HEK293T (cell line): ENCODE measurements at regions not wholly inside any gene's neighbourhood (a gene's known extent, or its start where the extent isn't known, plus 50 kb on each side); places are given as distances from the start of the nearest gene placed in this dataset.

Experiments
- CTCF ChIA-PET: fragments of 350-600 bp; formaldehyde crosslinking; extraction: SDS; loops from one replicate; lab custom pipeline; 2021; ENCODE audit warnings: antibody characterized with exemption, inconsistent platforms; lab: Yijun Ruan, JAX
- POLR2A ChIA-PET: fragments of 350-600 bp; formaldehyde crosslinking; extraction: SDS; loops from one replicate; lab custom pipeline; 2020; ENCODE audit warnings: antibody characterized with exemption, inconsistent platforms; lab: Yijun Ruan, JAX
- DNase-seq: peaks from one replicate; pipeline ENCODE4 v3.0.0; 2012; ENCODE audit warnings: mixed read lengths; ENCODE audit errors: extremely low spot score
- ARNT ChIP-seq: fragments of 450-650 bp; IDR thresholded peaks from 2 replicates; pipeline ENCODE4 v1.6.1; 2017; ENCODE audit warnings: mild to moderate bottlenecking
- BHLHE40 ChIP-seq: fragments of 450-650 bp; IDR thresholded peaks from 2 replicates; pipeline ENCODE4 v1.6.1; 2016; ENCODE audit warnings: mild to moderate bottlenecking, moderate library complexity, borderline replicate concordance
- CTBP1 ChIP-seq: fragments of 450-650 bp; IDR thresholded peaks from 2 replicates; pipeline ENCODE4 v1.6.1; 2016; ENCODE audit warnings: borderline replicate concordance
- ELF4 ChIP-seq: fragments of 450-650 bp; IDR thresholded peaks from 2 replicates; pipeline ENCODE4 v1.6.1; 2017; ENCODE audit warnings: antibody characterized with exemption
- FOXA1 ChIP-seq: fragments of 450-650 bp; IDR thresholded peaks from 2 replicates; pipeline ENCODE4 v1.6.1; 2016; ENCODE audit warnings: mild to moderate bottlenecking
- FOXK2 ChIP-seq: fragments of 450-650 bp; IDR thresholded peaks from 2 replicates; pipeline ENCODE4 v1.6.1; 2016; ENCODE audit warnings: mild to moderate bottlenecking
- FOXM1 ChIP-seq: fragments of 450-650 bp; IDR thresholded peaks from 2 replicates; pipeline ENCODE4 v1.6.1; 2017; ENCODE audit warnings: mild to moderate bottlenecking, borderline replicate concordance
- HDGF ChIP-seq: fragments of 450-650 bp; IDR thresholded peaks from 2 replicates; pipeline ENCODE4 v1.6.1; 2017; ENCODE audit warnings: antibody characterized with exemption, borderline replicate concordance
- L3MBTL2 ChIP-seq: fragments of 450-650 bp; conservative IDR thresholded peaks from 2 replicates; pipeline ENCODE4 v1.6.1; 2016; ENCODE audit warnings: mild to moderate bottlenecking
- LEF1 ChIP-seq: fragments of 450-650 bp; IDR thresholded peaks from 2 replicates; pipeline ENCODE4 v1.6.1; 2017; ENCODE audit warnings: mild to moderate bottlenecking, borderline replicate concordance
- NFRKB ChIP-seq: fragments of 450-650 bp; IDR thresholded peaks from 2 replicates; pipeline ENCODE4 v1.6.1; 2016; ENCODE audit warnings: mild to moderate bottlenecking, moderate library complexity
- SP1 ChIP-seq: fragments of 450-650 bp; IDR thresholded peaks from 2 replicates; pipeline ENCODE4 v1.6.1; 2017
- SUZ12 ChIP-seq: fragments of 450-650 bp; IDR thresholded peaks from 2 replicates; pipeline ENCODE4 v1.6.1; 2016; ENCODE audit warnings: mild to moderate bottlenecking
- TARDBP ChIP-seq: fragments of 450-650 bp; IDR thresholded peaks from 2 replicates; pipeline ENCODE4 v1.6.1; 2016
- ZNF384 ChIP-seq: fragments of 450-650 bp; IDR thresholded peaks from 2 replicates; pipeline ENCODE4 v1.6.1; 2016
- TF ChIP-seq, protein P1 (sequence below): fragments of 450-650 bp; IDR thresholded peaks from 2 replicates; pipeline ENCODE4 v1.6.1; 2016

DNA sequence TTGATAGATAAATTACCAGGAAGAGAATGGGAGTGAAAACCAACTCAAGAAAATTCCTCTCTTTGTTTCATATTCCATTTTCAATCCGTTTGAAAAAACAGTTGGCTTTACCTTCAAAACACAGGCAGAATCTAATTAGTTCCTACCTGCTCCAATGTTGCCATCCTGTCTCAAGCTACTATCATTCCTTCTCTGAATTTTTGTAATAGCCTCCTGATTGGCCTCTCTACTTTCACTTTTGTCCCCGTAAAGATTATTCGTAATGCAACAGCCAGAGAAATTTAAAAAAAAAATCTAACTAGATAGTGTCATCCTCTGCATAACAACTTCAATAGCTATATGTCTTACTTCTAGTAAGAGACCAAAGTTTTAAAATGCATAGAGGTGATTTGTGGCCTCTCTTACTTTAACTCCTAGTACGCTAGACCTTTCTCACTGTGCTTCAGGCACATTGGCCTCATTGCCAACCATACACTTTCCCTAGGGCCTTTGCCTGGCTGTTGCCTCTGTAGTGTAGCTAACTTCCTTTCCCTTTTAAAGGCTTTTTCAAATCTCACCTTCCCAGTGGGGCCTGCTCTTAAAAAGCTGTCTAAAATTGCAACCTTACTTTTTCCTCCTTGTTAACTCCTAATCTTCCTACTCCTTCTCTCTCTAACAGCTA lies 311.3 kb upstream of the GRIN3A start:
- CTCF ChIA-PET = no interaction called here
- DNase-seq = no peak
- no peak for TF ChIP-seq FOXA1
- POLR2A ChIA-PET = no interaction called here

- DNase-seq = no peak
- POLR2A ChIA-PET = no interaction called here
- no peak for TF ChIP-seq TARDBP
- CTCF ChIA-PET = no interaction called here
Measured at GRCh38 chr9:102047549-102047948, 309.1 kb upstream of the GRIN3A start.

DNA sequence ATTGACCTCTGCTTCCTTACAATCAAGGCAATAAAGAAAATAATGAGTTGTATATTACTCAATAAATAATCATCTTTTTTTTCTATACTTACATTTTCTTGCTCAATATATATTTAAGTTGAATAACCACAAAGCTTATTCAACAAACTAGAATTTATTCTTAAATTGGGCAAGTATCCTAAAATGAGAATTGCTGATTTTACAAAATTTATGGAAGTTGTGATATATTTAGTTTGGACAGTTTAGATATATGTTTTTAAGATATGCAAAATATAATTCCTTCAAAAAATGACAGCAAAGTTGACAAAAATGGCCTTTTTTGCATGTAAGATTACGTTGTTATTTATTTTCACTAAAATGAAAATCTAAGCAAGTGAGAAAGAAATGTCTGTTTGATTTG lies 305.7 kb upstream of the GRIN3A start:
- TF ChIP-seq CTBP1 = no peak
- no peak for TF ChIP-seq FOXK2
- TF ChIP-seq LEF1 = no peak
- TF ChIP-seq FOXA1 = no peak
- TF ChIP-seq ARNT = no peak
- no peak for TF ChIP-seq L3MBTL2
- TF ChIP-seq SUZ12 = no peak
- TF ChIP-seq, protein P1, sequence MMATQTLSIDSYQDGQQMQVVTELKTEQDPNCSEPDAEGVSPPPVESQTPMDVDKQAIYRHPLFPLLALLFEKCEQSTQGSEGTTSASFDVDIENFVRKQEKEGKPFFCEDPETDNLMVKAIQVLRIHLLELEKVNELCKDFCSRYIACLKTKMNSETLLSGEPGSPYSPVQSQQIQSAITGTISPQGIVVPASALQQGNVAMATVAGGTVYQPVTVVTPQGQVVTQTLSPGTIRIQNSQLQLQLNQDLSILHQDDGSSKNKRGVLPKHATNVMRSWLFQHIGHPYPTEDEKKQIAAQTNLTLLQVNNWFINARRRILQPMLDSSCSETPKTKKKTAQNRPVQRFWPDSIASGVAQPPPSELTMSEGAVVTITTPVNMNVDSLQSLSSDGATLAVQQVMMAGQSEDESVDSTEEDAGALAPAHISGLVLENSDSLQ = no peak
- no peak for TF ChIP-seq HDGF
- no peak for TF ChIP-seq SP1
- TF ChIP-seq ELF4 = no peak
- TF ChIP-seq FOXM1 = no peak
- no peak for TF ChIP-seq NFRKB
- no peak for TF ChIP-seq TARDBP
- ChIA-PET CTCF (no interaction called here), POLR2A (no interaction called here)
- DNase-seq = no peak

DNA sequence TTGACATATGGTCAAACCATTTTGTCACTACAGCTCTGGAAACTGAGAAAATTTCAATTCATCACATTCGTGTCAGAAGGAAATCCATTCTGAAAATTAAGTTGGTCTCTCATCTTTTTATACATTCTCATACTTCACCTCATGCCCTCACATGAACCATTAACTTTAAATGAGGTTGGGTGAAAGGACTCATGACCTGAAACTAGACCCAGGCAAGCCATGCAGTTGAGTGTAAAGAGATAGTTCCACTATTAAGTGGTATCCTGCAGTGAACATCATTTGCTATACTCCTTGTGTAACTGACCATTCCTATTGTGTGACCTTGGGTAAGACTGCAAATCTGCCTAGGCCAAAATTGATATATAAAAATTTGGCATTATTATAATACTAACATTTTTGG lies 299.6 kb upstream of the GRIN3A start:
- no peak for TF ChIP-seq SP1
- no peak for TF ChIP-seq FOXA1
- no peak for TF ChIP-seq FOXK2
- TF ChIP-seq ARNT = no peak
- no peak for TF ChIP-seq SUZ12
- no peak for TF ChIP-seq ZNF384
- no peak for TF ChIP-seq FOXM1
- TF ChIP-seq CTBP1 = no peak
- no peak for TF ChIP-seq BHLHE40
- TF ChIP-seq LEF1 = no peak
- TF ChIP-seq HDGF = no peak
- TF ChIP-seq ELF4 = no peak
- TF ChIP-seq L3MBTL2 = no peak
- TF ChIP-seq NFRKB = no peak
- TF ChIP-seq, protein P1 = no peak
- no peak for TF ChIP-seq TARDBP
- DNase-seq = no peak
- POLR2A ChIA-PET = no interaction called here
- CTCF ChIA-PET = no interaction called here

DNA sequence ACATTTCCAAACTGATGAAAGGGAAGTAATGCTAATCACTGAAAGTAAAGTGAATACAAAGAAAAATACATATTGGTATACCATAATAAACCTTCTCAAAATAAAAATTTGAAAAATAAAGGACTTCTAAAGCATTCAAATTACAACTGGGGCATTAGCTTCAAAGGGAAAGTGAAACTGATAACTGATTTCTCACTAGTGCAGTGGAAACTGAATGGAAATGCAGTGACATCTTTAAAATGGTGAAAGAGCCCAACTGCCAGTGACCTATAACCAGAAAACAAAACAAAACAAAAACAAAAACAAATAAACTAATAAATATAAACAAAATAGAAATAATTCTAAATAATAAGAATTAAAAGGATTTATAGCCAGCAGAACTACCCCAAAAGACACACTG lies 297.5 kb upstream of the GRIN3A start:
- ChIA-PET CTCF (no interaction called here), POLR2A (no interaction called here)
- TF ChIP-seq NFRKB = no peak
- TF ChIP-seq LEF1 = no peak
- TF ChIP-seq SUZ12 = no peak
- no peak for TF ChIP-seq FOXM1
- TF ChIP-seq ZNF384 = no peak
- TF ChIP-seq SP1 = no peak
- TF ChIP-seq FOXK2 = no peak
- DNase-seq = no peak

- CTCF ChIA-PET = no interaction called here
- no peak for DNase-seq
- POLR2A ChIA-PET = no interaction called here
- no peak for TF ChIP-seq NFRKB
Measured at GRCh38 chr9:102032614-102033013, 294.2 kb upstream of the GRIN3A start.

DNA sequence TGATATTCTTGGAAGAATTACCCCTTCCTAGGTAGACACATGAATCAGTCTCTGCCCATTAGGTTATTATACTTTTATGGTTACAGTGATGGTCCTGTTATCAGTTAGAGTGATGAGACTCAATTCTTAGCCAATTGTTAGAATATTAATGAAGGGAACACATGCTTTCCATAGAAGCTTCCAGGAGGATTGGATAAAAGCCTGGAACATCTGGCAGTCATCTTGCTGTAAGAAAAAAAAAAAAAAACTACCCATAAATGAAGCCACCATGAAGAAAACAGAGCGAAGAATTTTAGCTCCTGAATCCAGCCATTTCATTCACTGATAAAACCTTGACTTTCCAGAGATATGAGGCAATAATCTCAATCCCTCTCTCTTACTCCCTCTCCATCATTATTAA lies 262.5 kb upstream of the GRIN3A start:
- no peak for DNase-seq
- ChIA-PET CTCF (no interaction called here), POLR2A (no interaction called here)
- TF ChIP-seq ZNF384 (no peak), HDGF (no peak), L3MBTL2 (no peak), TARDBP (no peak), ARNT (no peak)

DNA sequence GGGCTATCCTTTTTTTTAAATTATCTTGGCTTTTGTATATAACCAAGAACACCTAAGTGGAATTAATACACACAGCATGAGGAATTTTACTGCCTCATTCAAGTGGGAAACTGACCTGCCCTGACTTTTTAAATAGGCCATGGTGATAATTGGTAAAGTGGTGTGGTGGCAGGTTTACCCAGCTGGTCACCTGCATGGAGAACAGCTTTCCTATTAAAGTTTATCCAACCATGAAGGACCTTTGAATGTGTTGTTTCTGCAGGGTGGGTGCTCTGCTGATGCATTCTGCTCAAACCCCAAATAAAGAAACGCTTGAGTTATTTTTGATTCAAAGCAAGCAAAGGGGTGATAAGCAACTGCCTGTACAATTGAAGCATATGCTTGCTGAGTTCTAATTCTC lies 261.0 kb upstream of the GRIN3A start:
- POLR2A ChIA-PET = no interaction called here
- no peak for DNase-seq
- CTCF ChIA-PET = no interaction called here
- no peak for TF ChIP-seq NFRKB
- TF ChIP-seq BHLHE40 = no peak
- no peak for TF ChIP-seq FOXK2
- no peak for TF ChIP-seq ARNT
- TF ChIP-seq SP1 = no peak
- no peak for TF ChIP-seq FOXM1
- no peak for TF ChIP-seq FOXA1
- TF ChIP-seq L3MBTL2 = no peak
- no peak for TF ChIP-seq HDGF
- no peak for TF ChIP-seq TARDBP
- no peak for TF ChIP-seq ELF4
- TF ChIP-seq, protein P1 = no peak
- TF ChIP-seq CTBP1 = no peak
- no peak for TF ChIP-seq ZNF384
- TF ChIP-seq LEF1 = no peak
- TF ChIP-seq SUZ12 = no peak
